ENCODE measurements at regions not wholly inside any gene's neighbourhood (a gene's known extent, or its start where the extent isn't known, plus 50 kb on each side); places are given as distances from the start of the nearest gene placed in this dataset.

- Histone ChIP-seq H2BK12ac (ENCODE audit: insufficient read length, low read depth, low read length) (no peak overlapping the region), H4K20me1 (ENCODE audit: control insufficient read depth, insufficient read depth, insufficient read length) (no peaks in the 10 kb centered on the region), H3K23ac (ENCODE audit: insufficient read length, low read depth, low read length) (no peak overlapping the region), H4K8ac (replicated peaks; ENCODE audit: insufficient read length, low read depth, low read length) (no peak overlapping the region), H3K4ac (ENCODE audit: low read depth, low read length) (no peak overlapping the region), H2BK15ac (ENCODE audit: low read depth, low read length) (no peak overlapping the region), H4K5ac (ENCODE audit: insufficient read length, low read depth, low read length) (no peak overlapping the region), H3K79me1 (ENCODE audit: insufficient read depth, low read depth, low read length, poor library complexity, severe bottlenecking) (no peaks in the 10 kb centered on the region), H3K4me1 (ENCODE audit: insufficient read depth, low read length) (no peaks in the 10 kb centered on the region), H3K79me2 (ENCODE audit: insufficient read depth, low read length) (no peaks in the 10 kb centered on the region), H3K23me2 (ENCODE audit: insufficient read length, low read depth, low read length, poor library complexity, severe bottlenecking) (no peaks in the 10 kb centered on the region), H3K14ac (ENCODE audit: insufficient read depth, low read length) (no peak overlapping the region), H3K9me3 (ENCODE audit: control insufficient read depth, low read depth, low read length) (no peaks in the 10 kb centered on the region), H3K4me2 (ENCODE audit: insufficient read depth, insufficient read length, low read length) (no peak overlapping the region), H3K27me3 (ENCODE audit: insufficient read depth, low read length) (no peaks in the 10 kb centered on the region), H3T11ph (ENCODE audit: low read length) (no peak overlapping the region), H3K9ac (ENCODE audit: extremely low read depth, insufficient read length, low read length) (no peak overlapping the region), H4K91ac (ENCODE audit: insufficient read length, low read depth, low read length) (no peak overlapping the region), H2BK5ac (ENCODE audit: insufficient read length, low read length) (no peak overlapping the region), H2BK20ac (ENCODE audit: low read depth, low read length, poor library complexity, severe bottlenecking) (no peak overlapping the region), H3K56ac (ENCODE audit: insufficient read length, low read depth, low read length) (no peak overlapping the region), H2AK5ac (ENCODE audit: insufficient read length, low read length) (no peak overlapping the region), H2AFZ (ENCODE audit: low read length) (no peak overlapping the region), H2BK120ac (ENCODE audit: low read depth, low read length, poor library complexity, severe bottlenecking) (no peak overlapping the region), H3K27ac (ENCODE audit: insufficient read length, low read depth, low read length) (no peak overlapping the region), H3K18ac (ENCODE audit: insufficient read length, low read depth, low read length) (no peak overlapping the region)
- Mint-ChIP-seq H3K9me3 (peaks cover 8 to 10% of the 10 kb centered on the region in 2 experiments; a peak in 4 of 5 replicates), H3K4me1 (peaks cover 4 to 6% of the 10 kb centered on the region in 2 experiments), H3K4me3 (no peak overlapping the region), H3K36me3 (ENCODE audit: insufficient read depth in 1 of 3, low read depth in 3 of 3) (peaks cover 0 to 4% (median 0%) of the 10 kb centered on the region in 3 experiments; a peak in 2 of 7 replicates), H3K27ac (no peak overlapping the region), H3K27me3 (ENCODE audit: low read depth) (no peaks in the 10 kb centered on the region)
- TF ChIP-seq CTCF (conservative IDR thresholded peaks at IDR 0.05) = no peak
- WGBS (ENCODE audit: extremely low coverage, insufficient read length, low lambda C conversion rate) = no CpG with 5 or more reads among the region's 2 CpGs
- DNase-seq = no peak
These were observed 365.9 kb downstream of the COL11A1 start for GRCh38 chr1:102742426-102742825.
